Choroid plexus epithelial cell (primary cell): ENCODE measurements at regions not wholly inside any gene's neighbourhood (a gene's known extent, or its start where the extent isn't known, plus 50 kb on each side); places are given as distances from the start of the nearest gene placed in this dataset.

ENCODE experiments used
- DNase-seq: peaks from one replicate; pipeline ENCODE4 v3.0.0-alpha.2; 2010; ENCODE audit warnings: low read depth
- H3K4me3 ChIP-seq: 2 replicates; pipeline ENCODE4 v1.5.1; 2011; ENCODE audit warnings: low read depth, mild to moderate bottlenecking, control low read depth, low read length, moderate library complexity
- CTCF ChIP-seq: conservative IDR thresholded peaks from 2 replicates; pipeline ENCODE4 v1.5.1; 2011; ENCODE audit warnings: low read depth, mild to moderate bottlenecking, control low read depth, inconsistent platforms, low read length, moderate library complexity

- no peak for TF ChIP-seq CTCF
- H3K4me3 ChIP-seq = no peak overlapping the region
- no peak for DNase-seq
These were observed 75.9 kb upstream of the RERGL start for GRCh38 chr12:18165889-18166288.

GRCh38 chr12:18165422-18165871 lies 75.5 kb upstream of the RERGL start:
- H3K4me3 ChIP-seq = peak overlapping the region; percentile 27
- TF ChIP-seq CTCF = no peak
- DNase-seq = peak; percentile 81

- no peak overlapping the region for H3K4me3 ChIP-seq
- DNase-seq = no peak
- no peak for TF ChIP-seq CTCF
These were observed 70.9 kb upstream of the RERGL start for GRCh38 chr12:18160901-18161300.

GRCh38 chr12:18158774-18159557 lies 69.0 kb upstream of the RERGL start:
- TF ChIP-seq CTCF = peak; percentile 86
- DNase-seq = peak; percentile 61
- H3K4me3 ChIP-seq = no peak overlapping the region

- no peak for TF ChIP-seq CTCF
- H3K4me3 ChIP-seq = no peak overlapping the region
- DNase-seq = no peak
These were observed 63.8 kb upstream of the RERGL start for GRCh38 chr12:18153826-18154225.

GRCh38 chr12:18151036-18151435 lies 61.0 kb upstream of the RERGL start:
- TF ChIP-seq CTCF = no peak
- H3K4me3 ChIP-seq = no peak overlapping the region
- DNase-seq = no peak

GRCh38 chr12:18148961-18149360 lies 59.0 kb upstream of the RERGL start:
- no peak for DNase-seq
- TF ChIP-seq CTCF = no peak
- no peak overlapping the region for H3K4me3 ChIP-seq
